ENCODE measurements at regions not wholly inside any gene's neighbourhood (a gene's known extent, or its start where the extent isn't known, plus 50 kb on each side); places are given as distances from the start of the nearest gene placed in this dataset.

DNA sequence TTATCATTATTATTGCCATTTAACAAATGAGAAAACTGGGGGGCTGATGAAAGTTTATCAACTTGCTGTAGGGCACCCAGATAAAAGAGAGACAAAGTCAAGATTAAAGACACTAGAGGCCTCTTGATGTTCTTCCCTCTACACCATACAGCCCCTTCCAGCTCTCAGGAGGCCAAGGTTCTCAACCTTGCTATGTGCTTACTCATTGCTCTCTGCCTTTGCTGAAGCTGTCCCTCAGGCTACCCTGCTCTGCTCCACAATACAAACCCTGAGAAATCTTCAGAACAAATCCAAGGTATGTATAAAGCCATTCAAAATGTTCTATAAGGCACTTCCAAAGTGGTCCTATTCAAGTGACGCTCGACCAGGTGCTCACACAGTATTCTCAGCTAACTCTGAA, 329.9 kb upstream of the TNP1 start:
- TF ChIP-seq, protein P1, sequence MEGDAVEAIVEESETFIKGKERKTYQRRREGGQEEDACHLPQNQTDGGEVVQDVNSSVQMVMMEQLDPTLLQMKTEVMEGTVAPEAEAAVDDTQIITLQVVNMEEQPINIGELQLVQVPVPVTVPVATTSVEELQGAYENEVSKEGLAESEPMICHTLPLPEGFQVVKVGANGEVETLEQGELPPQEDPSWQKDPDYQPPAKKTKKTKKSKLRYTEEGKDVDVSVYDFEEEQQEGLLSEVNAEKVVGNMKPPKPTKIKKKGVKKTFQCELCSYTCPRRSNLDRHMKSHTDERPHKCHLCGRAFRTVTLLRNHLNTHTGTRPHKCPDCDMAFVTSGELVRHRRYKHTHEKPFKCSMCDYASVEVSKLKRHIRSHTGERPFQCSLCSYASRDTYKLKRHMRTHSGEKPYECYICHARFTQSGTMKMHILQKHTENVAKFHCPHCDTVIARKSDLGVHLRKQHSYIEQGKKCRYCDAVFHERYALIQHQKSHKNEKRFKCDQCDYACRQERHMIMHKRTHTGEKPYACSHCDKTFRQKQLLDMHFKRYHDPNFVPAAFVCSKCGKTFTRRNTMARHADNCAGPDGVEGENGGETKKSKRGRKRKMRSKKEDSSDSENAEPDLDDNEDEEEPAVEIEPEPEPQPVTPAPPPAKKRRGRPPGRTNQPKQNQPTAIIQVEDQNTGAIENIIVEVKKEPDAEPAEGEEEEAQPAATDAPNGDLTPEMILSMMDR (IDR thresholded peaks at IDR 0.05), result no peak
- no peak for TF ChIP-seq POLR2A (IDR thresholded peaks at IDR 0.05)

Measured in testis (tissue), 2 donors.